Endothelial cell of umbilical vein (primary cell): ENCODE measurements at regions not wholly inside any gene's neighbourhood (a gene's known extent, or its start where the extent isn't known, plus 50 kb on each side); places are given as distances from the start of the nearest gene placed in this dataset.

Experiments used
- BruUV-seq: library from RNA; stranded (reverse); fragments of 400-500 nt; replicated peaks from 2 replicates; lab custom pipeline; 2021; lab: Mats Ljungman, UMichigan
- CTCF ChIA-PET: fragments of 300-600, 350-600 bp; sonication (Branson Sonifier 250); formaldehyde crosslinking; loops from one replicate; lab custom pipeline; 2021; ENCODE audit warnings: antibody characterized with exemption, inconsistent platforms; lab: Charles Lee
- POLR2A ChIA-PET: fragments of 300-600, 350-600 bp; sonication (Branson Sonifier 250); formaldehyde crosslinking; loops from one replicate; lab custom pipeline; 2021; ENCODE audit warnings: antibody characterized with exemption, inconsistent platforms; lab: Charles Lee
- DNase-seq: peaks from one replicate; pipeline ENCODE4 v3.0.0-alpha.2; 2011; ENCODE audit warnings: low read depth, low spot score
- FAIRE-seq: peaks from 2 replicates; lab custom pipeline; 2011; peaks lifted over from hg19 to GRCh38; lab: Jason Lieb, UNC
- H2AFZ ChIP-seq: 2 replicates; pipeline ENCODE4 v1.6.0; 2012; ENCODE audit warnings: low read depth, low read length, control low read depth, inconsistent platforms
- H3K27ac ChIP-seq: 2 replicates; pipeline ENCODE4 v1.5.1; 2011; ENCODE audit warnings: low read depth, mild to moderate bottlenecking, control low read depth, low read length, moderate library complexity; ENCODE audit not compliant: insufficient read depth
- H3K27me3 ChIP-seq, 2 experiments: 2 replicates each; pipeline versions ENCODE4 v1.6.0 to v1.6.1; 2011; ENCODE audit warnings: low read length in 2 of 2, mixed read lengths in 1 of 2; ENCODE audit not compliant: control insufficient read depth in 2 of 2, insufficient read depth in 2 of 2
- H3K36me3 ChIP-seq, 2 experiments: 2 replicates in 1 of 2; 3 replicates in 1 of 2; pipeline ENCODE4 v1.5.1; 2011; ENCODE audit warnings: low read length in 2 of 2, mild to moderate bottlenecking in 1 of 2, moderate library complexity in 1 of 2; ENCODE audit not compliant: control insufficient read depth in 2 of 2, insufficient read depth in 2 of 2; ENCODE audit errors: extremely low read depth in 1 of 2
- H3K4me1 ChIP-seq: 3 replicates; pipeline ENCODE4 v1.5.1; 2011; ENCODE audit warnings: mild to moderate bottlenecking, low read length; ENCODE audit not compliant: control insufficient read depth, insufficient read depth; ENCODE audit errors: extremely low read depth
- H3K4me2 ChIP-seq: 2 replicates; pipeline ENCODE4 v1.6.1; 2011; ENCODE audit warnings: low read length, control low read depth, mixed read lengths; ENCODE audit not compliant: insufficient read depth
- H3K4me3 ChIP-seq, 3 experiments: fragments of 200-600 bp in 1 of 3; sonication (generic), shearing (Covaris generic) in 1 of 3; replicated peaks in 1 of 3; 2 replicates each; pipeline ENCODE4 v1.5.1; 2011 to 2016; ENCODE audit warnings: control low read depth in 3 of 3, low read length in 3 of 3, mild to moderate bottlenecking in 2 of 3, inconsistent platforms in 1 of 3, low read depth in 1 of 3, moderate library complexity in 1 of 3; ENCODE audit not compliant: insufficient read depth in 1 of 3
- H3K79me2 ChIP-seq: 2 replicates; pipeline ENCODE4 v1.6.0; 2012; ENCODE audit warnings: low read length, inconsistent platforms; ENCODE audit not compliant: control insufficient read depth, insufficient read depth
- H3K9ac ChIP-seq: replicated peaks from 2 replicates; pipeline ENCODE3; 2011; ENCODE audit warnings: low read length, control low read depth; ENCODE audit not compliant: insufficient read depth; ENCODE audit errors: extremely low read depth
- H3K9me1 ChIP-seq: replicated peaks from 3 replicates; pipeline ENCODE4 v1.6.0; 2011; ENCODE audit warnings: mild to moderate bottlenecking, low read length; ENCODE audit not compliant: control insufficient read depth, insufficient read depth; ENCODE audit errors: extremely low read depth
- H3K9me3 ChIP-seq: replicated peaks from 2 replicates; pipeline ENCODE4 v1.5.1; 2012; ENCODE audit warnings: low read length, inconsistent platforms; ENCODE audit not compliant: control insufficient read depth, insufficient read depth
- H4K20me1 ChIP-seq: replicated peaks from 2 replicates; pipeline ENCODE3; 2011; ENCODE audit warnings: mild to moderate bottlenecking, low read length; ENCODE audit not compliant: control insufficient read depth, insufficient read depth; ENCODE audit errors: extremely low read depth
- EZH2 ChIP-seq: IDR thresholded peaks from 2 replicates; pipeline ENCODE4 v1.6.1; 2012; ENCODE audit warnings: borderline replicate concordance, low read depth, mild to moderate bottlenecking, moderate library complexity, low read length, inconsistent platforms; ENCODE audit not compliant: severe bottlenecking
- FOS ChIP-seq: IDR thresholded peaks from 2 replicates; pipeline ENCODE4 v1.6.1; 2011; ENCODE audit warnings: mild to moderate bottlenecking, low read length, moderate library complexity, borderline replicate concordance; ENCODE audit not compliant: insufficient read depth
- GATA2 ChIP-seq: IDR thresholded peaks from 2 replicates; pipeline ENCODE4 v1.7.0; 2011; ENCODE audit warnings: low read depth, mild to moderate bottlenecking, moderate library complexity, mixed read lengths, low read length; ENCODE audit not compliant: insufficient read length, insufficient read depth
- JUN ChIP-seq: IDR thresholded peaks from 2 replicates; pipeline ENCODE4 v1.6.1; 2011; ENCODE audit warnings: borderline replicate concordance, low read depth; ENCODE audit not compliant: insufficient read length, insufficient read depth
- MYC ChIP-seq: IDR thresholded peaks from one replicate; pipeline ENCODE4 v1.6.1; 2011; ENCODE audit warnings: mild to moderate bottlenecking, low read depth, low read length
- POLR2A ChIP-seq: IDR thresholded peaks from 2 replicates; pipeline ENCODE4 v1.6.1; 2012; ENCODE audit warnings: low read depth, mild to moderate bottlenecking, control low read depth, low read length
- POLR2AphosphoS5 ChIP-seq: IDR thresholded peaks from 2 replicates; pipeline ENCODE4 v1.6.1; 2012; ENCODE audit warnings: low read depth, mild to moderate bottlenecking, control low read depth, low read length, moderate library complexity; ENCODE audit not compliant: insufficient read depth
- dilution Hi-C: fragments of 300-500 bp; cut with MboI; formaldehyde crosslinking; loops from one replicate; pipeline ENCODE4 v1.15.0; 2019; ENCODE audit warnings: low sequenced_read_pairs; ENCODE audit not compliant: extremely low pct_ligation_motif_present
- intact Hi-C: fragments of 100-400 bp; cut with micrococcal nuclease; formaldehyde crosslinking; loops from one replicate; pipeline ENCODE4 v1.10.0; 2022
- TF ChIP-seq, protein P1 (sequence below), 2 donors: IDR thresholded peaks; 1 replicate in 1 of 2; 2 replicates in 1 of 2; pipeline ENCODE4 v1.5.1; 2011; ENCODE audit warnings: low read length in 2 of 2, mild to moderate bottlenecking in 2 of 2, moderate library complexity in 2 of 2, control low read depth in 1 of 2, inconsistent platforms in 1 of 2, low read depth in 1 of 2; ENCODE audit not compliant: insufficient read depth in 1 of 2; ENCODE audit errors: extremely low read depth in 1 of 2
- TF ChIP-seq, protein P2 (sequence below): IDR thresholded peaks from 2 replicates; pipeline ENCODE4 v1.6.1; 2011; ENCODE audit not compliant: insufficient read depth, insufficient read length

GRCh38 chr2:53485021-53485728 is 282.4 kb upstream of the CHAC2 start:
- H3K4me3 ChIP-seq, result no peak overlapping the region
- intact Hi-C loops (no loop called here), dilution Hi-C loops (no loop called here)
- no peaks in the 10 kb centered on the region for H3K27me3 ChIP-seq
- CTCF ChIA-PET, result no interaction called here
- no peaks in the 10 kb centered on the region for H3K9me3 ChIP-seq
- no peak overlapping the region for H2AFZ ChIP-seq
- no peaks in the 10 kb centered on the region for H3K4me1 ChIP-seq
- H4K20me1 ChIP-seq, result no peaks in the 10 kb centered on the region
- no peak overlapping the region for H3K27ac ChIP-seq
- no TSS peak for BruUV-seq
- DNase-seq, result no peak
- H3K36me3 ChIP-seq, result no peaks in the 10 kb centered on the region
- POLR2A ChIA-PET, result no interaction called here
- no peak overlapping the region for H3K9ac ChIP-seq
- H3K79me2 ChIP-seq, result no peaks in the 10 kb centered on the region
- TF ChIP-seq POLR2A (no peak), POLR2AphosphoS5 (no peak), FOS (no peak), MYC (no peak), JUN (no peak), EZH2 (no peak), GATA2 (no peak)
- TF ChIP-seq, protein P1, sequence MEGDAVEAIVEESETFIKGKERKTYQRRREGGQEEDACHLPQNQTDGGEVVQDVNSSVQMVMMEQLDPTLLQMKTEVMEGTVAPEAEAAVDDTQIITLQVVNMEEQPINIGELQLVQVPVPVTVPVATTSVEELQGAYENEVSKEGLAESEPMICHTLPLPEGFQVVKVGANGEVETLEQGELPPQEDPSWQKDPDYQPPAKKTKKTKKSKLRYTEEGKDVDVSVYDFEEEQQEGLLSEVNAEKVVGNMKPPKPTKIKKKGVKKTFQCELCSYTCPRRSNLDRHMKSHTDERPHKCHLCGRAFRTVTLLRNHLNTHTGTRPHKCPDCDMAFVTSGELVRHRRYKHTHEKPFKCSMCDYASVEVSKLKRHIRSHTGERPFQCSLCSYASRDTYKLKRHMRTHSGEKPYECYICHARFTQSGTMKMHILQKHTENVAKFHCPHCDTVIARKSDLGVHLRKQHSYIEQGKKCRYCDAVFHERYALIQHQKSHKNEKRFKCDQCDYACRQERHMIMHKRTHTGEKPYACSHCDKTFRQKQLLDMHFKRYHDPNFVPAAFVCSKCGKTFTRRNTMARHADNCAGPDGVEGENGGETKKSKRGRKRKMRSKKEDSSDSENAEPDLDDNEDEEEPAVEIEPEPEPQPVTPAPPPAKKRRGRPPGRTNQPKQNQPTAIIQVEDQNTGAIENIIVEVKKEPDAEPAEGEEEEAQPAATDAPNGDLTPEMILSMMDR (IDR thresholded peaks at IDR 0.05; ENCODE audit: extremely low read depth in 1 of 2, insufficient read depth in 1 of 2, low read depth in 1 of 2, low read length in 2 of 2), result no peak
- TF ChIP-seq, protein P2, sequence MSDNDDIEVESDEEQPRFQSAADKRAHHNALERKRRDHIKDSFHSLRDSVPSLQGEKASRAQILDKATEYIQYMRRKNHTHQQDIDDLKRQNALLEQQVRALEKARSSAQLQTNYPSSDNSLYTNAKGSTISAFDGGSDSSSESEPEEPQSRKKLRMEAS, result no peak
- no peak overlapping the region for H3K4me2 ChIP-seq
- FAIRE-seq, result no peak
- no peaks in the 10 kb centered on the region for H3K9me1 ChIP-seq
